Fibroblast of pulmonary artery (primary cell): ENCODE measurements at regions not wholly inside any gene's neighbourhood (a gene's known extent, or its start where the extent isn't known, plus 50 kb on each side); places are given as distances from the start of the nearest gene placed in this dataset.
"Not testable (repeated sequence)": the region's sequence is repeated elsewhere in the genome, so short reads cannot be mapped to it uniquely, and the experiment has no call there.

ENCODE experiments used
- DNase-seq: peaks from one replicate; pipeline ENCODE4 v3.0.0-alpha.2; 2010; ENCODE audit warnings: low read depth
- H3K4me3 ChIP-seq: replicated peaks from 2 replicates; pipeline ENCODE4 v1.5.1; 2011; ENCODE audit warnings: low read depth, mild to moderate bottlenecking, control low read depth, low read length, moderate library complexity
- CTCF ChIP-seq: IDR thresholded peaks from 2 replicates; pipeline ENCODE4 v1.5.1; 2011; ENCODE audit warnings: mild to moderate bottlenecking, control low read depth, low read length, inconsistent platforms; ENCODE audit errors: missing control alignments

GRCh38 chr2:145399131-145399530 lies 879.2 kb upstream of the ZEB2 start:
- no peak overlapping the region for H3K4me3 ChIP-seq
- peak; percentile 41 for DNase-seq
- no peak for TF ChIP-seq CTCF

GRCh38 chr2:145394181-145394580 lies 874.3 kb upstream of the ZEB2 start:
- TF ChIP-seq CTCF: no peak
- H3K4me3 ChIP-seq: no peak overlapping the region
- no peak for DNase-seq

GRCh38 chr2:145386973-145387372 lies 867.1 kb upstream of the ZEB2 start:
- no peak overlapping the region for H3K4me3 ChIP-seq
- no peak for DNase-seq
- TF ChIP-seq CTCF: no peak

GRCh38 chr2:145383961-145384360 lies 864.0 kb upstream of the ZEB2 start:
- no peak overlapping the region for H3K4me3 ChIP-seq
- TF ChIP-seq CTCF: no peak
- peak; percentile 4 for DNase-seq

GRCh38 chr2:145380436-145381017 lies 860.6 kb upstream of the ZEB2 start:
- no peak for TF ChIP-seq CTCF
- peak; percentile 71 for DNase-seq

GRCh38 chr2:145379934-145380333 lies 860.0 kb upstream of the ZEB2 start:
- no peak overlapping the region for H3K4me3 ChIP-seq
- no peak for TF ChIP-seq CTCF
- no peak for DNase-seq

More at GRCh38 chr2:145380436-145381017, 860.6 kb upstream of the ZEB2 start:
- no peak overlapping the region for H3K4me3 ChIP-seq

- H3K4me3 ChIP-seq: no peak overlapping the region
- DNase-seq: no peak
- no peak for TF ChIP-seq CTCF
Measured at GRCh38 chr2:145374165-145374564, 854.2 kb upstream of the ZEB2 start.

- not testable (repeated sequence) for DNase-seq, H3K4me3 ChIP-seq
Measured at GRCh38 chr2:145367334-145367733, 847.4 kb upstream of the ZEB2 start.
